Pancreas (tissue), 10 donors: ENCODE measurements at regions not wholly inside any gene's neighbourhood (a gene's known extent, or its start where the extent isn't known, plus 50 kb on each side); places are given as distances from the start of the nearest gene placed in this dataset.

Experiments
- ATAC-seq, 4 donors: fragments of 200-7000 bp; cut with Tn5 transposase; one replicate each; pipeline versions ENCODE4 v1.8.0 to v1.9.1; 2020; ENCODE audit warnings: mild to moderate bottlenecking in 4 of 4, moderate library complexity in 4 of 4
- DNase-seq, 6 donors: peaks; one replicate each; pipeline ENCODE4 v3.0.0-alpha.2; 2020
- FAIRE-seq: peaks from 2 replicates; lab custom pipeline; 2012; peaks lifted over from hg19 to GRCh38; lab: Jason Lieb, UNC
- H3K27ac ChIP-seq, 4 donors: fragments of 200-600 bp; sonication (generic); 1 replicate in 3 of 4; 2 replicates in 1 of 4; pipeline versions ENCODE4 v1.5.0 to v1.8.0; 2020
- H3K27me3 ChIP-seq, 4 donors: fragments of 200-600 bp; one replicate each; pipeline ENCODE4 v1.8.0; 2021
- H3K36me3 ChIP-seq, 3 donors: fragments of 200-600 bp; sonication (generic) in 1 of 3; one replicate each; pipeline versions ENCODE4 v1.5.0 to v1.8.0; 2020 to 2021
- H3K4me1 ChIP-seq, 3 donors: fragments of 200-600 bp; one replicate each; pipeline ENCODE4 v1.8.0; 2021
- H3K4me3 ChIP-seq, 4 donors: fragments of 200-600 bp; sonication (generic) in 2 of 4; one replicate each; pipeline versions ENCODE4 v1.5.0 to v1.8.0; 2020 to 2021
- H3K9me3 ChIP-seq, 4 donors: fragments of 200-600 bp; one replicate each; pipeline ENCODE4 v1.8.0; 2021
- WGBS, 2 donors: extraction: QIAGEN DNeasy Blood & Tissue Kit; methylation state at CpG; one replicate each; pipeline ENCODE4 v1.1.7; 2013; 5-methylcytosine and 5-hydroxymethylcytosine counted together
- intact Hi-C, 3 donors: fragments of 100-400 bp; cut with DNase I; formaldehyde crosslinking; loops; one replicate each; pipeline versions ENCODE4 v1.11.1 to v1.14.2; 2022
- TF ChIP-seq, protein P1 (sequence below), 4 donors: fragments of 200-600 bp; sonication (generic) in 3 of 4; IDR thresholded peaks; one replicate each; pipeline versions ENCODE4 v1.5.0 to v1.8.0; 2021; ENCODE audit warnings: antibody characterized with exemption in 4 of 4
- donor health status: healthy with polysubstance abuse.
- donor health status: DM: no; HTN: no; CAD: no; lungs with moderate emphysema.
- donor health status: DM: no; HTN: no; CAD: no.
- donor health status: control.
- donor health status: control.
- donor health status: Bipolar disorder and iron deficiency.
- donor health status: DM: yes; HTN: yes; CAD: no.
- donor health status: DM: no; HTN: no; CAD: no.
- donor health status: DM: no; HTN: no; CAD: no.
- donor health status: DM: yes; HTN: yes; CAD: no.

DNA sequence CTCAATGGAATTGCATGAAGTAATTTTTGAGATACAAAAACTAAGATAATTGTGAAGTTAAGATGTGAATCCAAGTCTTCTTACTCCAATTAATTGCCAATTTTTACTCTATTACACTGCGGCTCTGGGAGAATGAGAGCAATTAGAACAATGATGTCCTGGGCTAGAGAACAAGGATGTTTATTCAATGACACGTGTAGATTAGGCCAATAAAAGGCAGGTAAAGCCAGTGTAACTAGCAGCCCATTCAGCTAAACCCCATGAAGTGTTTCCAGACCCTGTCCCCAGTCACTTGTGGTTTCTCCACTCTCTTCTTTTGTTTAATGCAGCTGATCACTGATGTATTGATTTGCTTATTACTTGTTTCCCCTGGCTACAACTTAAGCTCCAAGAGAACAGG, 381.1 kb upstream of the ARHGEF26 start:
- no peak for FAIRE-seq
- 20 to 24% methylated on average over 2 of the region's 2 CpGs for WGBS, 2 donors
- H3K4me1 ChIP-seq: no peaks in the 10 kb centered on the region
- TF ChIP-seq, protein P1, sequence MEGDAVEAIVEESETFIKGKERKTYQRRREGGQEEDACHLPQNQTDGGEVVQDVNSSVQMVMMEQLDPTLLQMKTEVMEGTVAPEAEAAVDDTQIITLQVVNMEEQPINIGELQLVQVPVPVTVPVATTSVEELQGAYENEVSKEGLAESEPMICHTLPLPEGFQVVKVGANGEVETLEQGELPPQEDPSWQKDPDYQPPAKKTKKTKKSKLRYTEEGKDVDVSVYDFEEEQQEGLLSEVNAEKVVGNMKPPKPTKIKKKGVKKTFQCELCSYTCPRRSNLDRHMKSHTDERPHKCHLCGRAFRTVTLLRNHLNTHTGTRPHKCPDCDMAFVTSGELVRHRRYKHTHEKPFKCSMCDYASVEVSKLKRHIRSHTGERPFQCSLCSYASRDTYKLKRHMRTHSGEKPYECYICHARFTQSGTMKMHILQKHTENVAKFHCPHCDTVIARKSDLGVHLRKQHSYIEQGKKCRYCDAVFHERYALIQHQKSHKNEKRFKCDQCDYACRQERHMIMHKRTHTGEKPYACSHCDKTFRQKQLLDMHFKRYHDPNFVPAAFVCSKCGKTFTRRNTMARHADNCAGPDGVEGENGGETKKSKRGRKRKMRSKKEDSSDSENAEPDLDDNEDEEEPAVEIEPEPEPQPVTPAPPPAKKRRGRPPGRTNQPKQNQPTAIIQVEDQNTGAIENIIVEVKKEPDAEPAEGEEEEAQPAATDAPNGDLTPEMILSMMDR (IDR thresholded peaks at IDR 0.05): no peak
- no peaks in the 10 kb centered on the region for H3K9me3 ChIP-seq
- DNase-seq: no peak
- H3K27ac ChIP-seq: no peak overlapping the region
- no peak overlapping the region for H3K4me3 ChIP-seq
- ATAC-seq: no peak
- intact Hi-C loops: no loop called here
- H3K27me3 ChIP-seq: no peaks in the 10 kb centered on the region
- H3K36me3 ChIP-seq: no peaks in the 10 kb centered on the region

DNA sequence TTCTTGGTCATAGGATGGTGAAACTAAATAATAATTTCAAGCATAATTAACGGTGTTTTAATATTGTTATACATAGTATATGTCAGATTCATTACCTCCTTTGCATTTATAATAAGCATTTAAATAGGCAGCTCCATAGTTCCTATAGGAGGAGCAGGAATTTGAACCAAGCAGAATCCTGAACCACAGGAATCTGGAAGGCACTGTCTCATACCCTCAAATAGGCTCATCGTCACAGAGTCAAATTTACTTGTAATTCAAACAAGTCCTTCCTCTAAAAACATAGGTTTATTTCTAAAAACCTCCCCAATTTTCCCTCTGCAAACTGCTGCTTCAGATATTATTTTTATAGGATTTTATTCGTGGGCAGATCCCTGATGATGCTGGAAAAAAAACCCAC, 376.3 kb upstream of the ARHGEF26 start:
- Histone ChIP-seq H3K27ac (no peak overlapping the region), H3K36me3 (no peaks in the 10 kb centered on the region), H3K4me3 (no peak overlapping the region), H3K4me1 (no peaks in the 10 kb centered on the region), H3K9me3 (no peaks in the 10 kb centered on the region), H3K27me3 (no peaks in the 10 kb centered on the region)
- TF ChIP-seq, protein P1 (IDR thresholded peaks at IDR 0.05): no peak
- FAIRE-seq: no peak
- no peak for DNase-seq
- ATAC-seq: no peak
- 55 to 57% methylated on average over 3 of the region's 3 CpGs for WGBS, 2 donors
- intact Hi-C loops: no loop called here

DNA sequence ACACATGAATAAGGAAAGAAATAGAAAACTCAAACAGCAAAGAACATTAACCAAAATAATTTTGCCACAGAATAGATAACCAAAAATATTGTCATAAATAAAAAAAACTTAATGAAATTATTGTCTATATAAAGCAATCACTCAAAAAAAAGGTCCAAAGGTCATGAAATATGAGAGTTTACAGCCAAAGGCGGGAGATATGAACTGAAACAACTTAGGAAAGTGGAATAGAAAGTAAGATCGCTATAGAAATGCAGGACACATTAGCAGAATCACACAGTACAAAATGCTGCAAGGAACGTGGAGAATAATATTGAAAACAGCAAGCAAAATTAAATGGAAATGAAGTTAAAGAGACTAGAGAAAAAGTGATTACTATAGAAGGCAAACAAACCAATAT, 375.0 kb upstream of the ARHGEF26 start:
- no peaks in the 10 kb centered on the region for H3K27me3 ChIP-seq
- TF ChIP-seq, protein P1 (IDR thresholded peaks at IDR 0.05): no peak
- intact Hi-C loops: no loop called here
- ATAC-seq (no peak), DNase-seq (no peak), FAIRE-seq (peak; percentile 59)
- 53 to 64% methylated on average over 3 of the region's 3 CpGs for WGBS, 2 donors
- no peak overlapping the region for H3K4me3 ChIP-seq
- H3K36me3 ChIP-seq: no peaks in the 10 kb centered on the region
- no peak overlapping the region for H3K27ac ChIP-seq
- no peaks in the 10 kb centered on the region for H3K9me3 ChIP-seq
- no peaks in the 10 kb centered on the region for H3K4me1 ChIP-seq

DNA sequence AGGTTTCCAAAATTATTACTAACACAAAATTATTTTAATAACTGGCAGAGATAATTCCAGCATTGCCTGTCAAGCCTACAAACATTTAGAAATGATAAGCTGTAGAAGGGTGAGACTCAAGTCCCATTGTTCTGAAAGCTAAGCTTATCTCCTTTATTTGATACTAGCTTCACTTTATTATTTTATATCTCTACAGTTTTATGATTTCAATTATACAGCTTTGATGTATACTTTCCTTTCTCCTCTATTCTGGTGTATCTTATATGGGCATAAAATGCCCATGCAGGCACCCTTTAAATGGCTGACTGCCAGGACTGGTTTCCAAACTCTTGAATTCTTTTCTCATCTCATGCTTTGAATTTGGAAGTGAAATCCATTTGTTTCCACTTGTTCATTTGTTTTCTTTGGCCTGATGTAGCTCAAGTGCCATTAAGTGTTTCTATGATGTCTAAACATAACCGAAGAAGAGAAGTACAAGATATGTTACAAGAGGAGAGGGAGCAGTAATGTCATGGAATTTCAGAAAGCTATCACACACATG, 372.1 kb upstream of the ARHGEF26 start:
- TF ChIP-seq, protein P1 (IDR thresholded peaks at IDR 0.05): no peak
- FAIRE-seq (no peak), ATAC-seq (no peak), DNase-seq (no peak)
- no peak overlapping the region for H3K4me3 ChIP-seq
- H3K27ac ChIP-seq: no peak overlapping the region
- intact Hi-C loops: no loop called here
- no peaks in the 10 kb centered on the region for H3K9me3 ChIP-seq
- H3K27me3 ChIP-seq: no peaks in the 10 kb centered on the region
- H3K36me3 ChIP-seq: no peaks in the 10 kb centered on the region
- WGBS, 2 donors: 70 to 86% methylated on average over 1 of the region's 1 CpG
- H3K4me1 ChIP-seq: no peaks in the 10 kb centered on the region

DNA sequence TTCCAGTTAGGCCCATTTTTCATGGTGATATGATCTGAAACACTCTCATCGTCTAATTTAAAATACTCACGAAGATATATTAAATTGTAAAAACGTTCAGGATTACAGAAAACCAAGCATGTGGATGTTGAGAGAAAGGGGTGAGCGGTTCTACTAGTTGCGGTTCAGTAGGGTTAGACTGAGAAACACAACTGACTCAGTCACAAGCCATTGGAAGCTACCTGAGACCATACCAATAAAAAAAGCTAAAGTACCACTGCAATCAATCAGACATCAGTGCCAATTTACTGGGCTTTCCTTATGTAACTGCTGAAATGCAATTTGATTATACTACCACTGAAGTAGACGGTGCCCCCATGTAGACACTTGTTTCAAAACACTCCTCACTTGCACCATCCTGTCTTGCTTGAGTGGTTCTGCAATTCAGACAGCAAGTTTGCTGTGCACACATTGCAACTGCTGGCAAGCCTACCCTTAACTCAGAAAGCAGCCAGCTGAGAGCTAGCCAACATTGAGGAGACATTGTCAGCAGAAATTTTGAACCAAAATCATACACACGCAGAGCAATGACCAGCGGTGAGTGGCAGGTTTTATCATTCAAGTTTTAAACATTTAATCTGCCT, 368.7 kb upstream of the ARHGEF26 start:
- intact Hi-C loops: no loop called here
- Histone ChIP-seq H3K4me3 (no peak overlapping the region), H3K36me3 (no peaks in the 10 kb centered on the region), H3K4me1 (no peaks in the 10 kb centered on the region), H3K27me3 (no peaks in the 10 kb centered on the region), H3K9me3 (no peaks in the 10 kb centered on the region), H3K27ac (no peak overlapping the region)
- TF ChIP-seq, protein P1 (IDR thresholded peaks at IDR 0.05): no peak
- DNase-seq (no peak), ATAC-seq (peak in 2 of 4 donors; percentile 37 to 46), FAIRE-seq (no peak)
- WGBS, 2 donors: 49 to 55% methylated on average over 8 of the region's 8 CpGs
